CD4-positive, alpha-beta memory T cell (primary cell): ENCODE measurements at regions not wholly inside any gene's neighbourhood (a gene's known extent, or its start where the extent isn't known, plus 50 kb on each side); places are given as distances from the start of the nearest gene placed in this dataset.

Experiments
- CTCF ChIA-PET: fragments of 350-600 bp; sonication (Branson Sonifier 250); formaldehyde crosslinking; loops from one replicate; lab custom pipeline; 2021; ENCODE audit warnings: inconsistent platforms; ENCODE audit not compliant: partially characterized antibody; lab: Charles Lee
- POLR2A ChIA-PET: fragments of 350-600 bp; sonication (Branson Sonifier 250); formaldehyde crosslinking; loops from one replicate; lab custom pipeline; 2021; ENCODE audit not compliant: partially characterized antibody; lab: Charles Lee
- DNase-seq, 5 donors: peaks; one replicate each; pipeline versions ENCODE4 v3.0.0 to v3.0.0-alpha.2; 2020 to 2022; ENCODE audit warnings: mixed read lengths in 1 of 5
- H3K27ac ChIP-seq: one replicate; pipeline ENCODE4 v1.7.0; 2013; ENCODE audit warnings: low read depth, low read length
- H3K27me3 ChIP-seq: 2 replicates; pipeline ENCODE4 v1.7.0; 2013; ENCODE audit warnings: mild to moderate bottlenecking, low read length, moderate library complexity; ENCODE audit not compliant: insufficient read depth
- H3K36me3 ChIP-seq: 2 replicates; pipeline ENCODE4 v1.7.0; 2013; ENCODE audit warnings: mild to moderate bottlenecking, low read length, moderate library complexity; ENCODE audit not compliant: insufficient read depth
- H3K4me1 ChIP-seq: 2 replicates; pipeline ENCODE4 v1.7.0; 2013; ENCODE audit warnings: mild to moderate bottlenecking, low read length, moderate library complexity; ENCODE audit not compliant: insufficient read depth
- H3K4me3 ChIP-seq, 2 donors: one replicate each; pipeline ENCODE4 v1.7.0; 2013; ENCODE audit warnings: low read length in 2 of 2, mild to moderate bottlenecking in 1 of 2
- H3K9me3 ChIP-seq, 2 donors: one replicate each; pipeline ENCODE4 v1.7.0; 2013; ENCODE audit warnings: low read length in 2 of 2, control low read depth in 1 of 2; ENCODE audit not compliant: control insufficient read depth in 1 of 2
- H3K27ac Mint-ChIP-seq, 7 donors: one replicate each; pipeline ENCODE4 v1.8.0; 2020 to 2021; ENCODE audit warnings: mixed read lengths in 7 of 7, mild to moderate bottlenecking in 6 of 7, inconsistent platforms in 3 of 7, moderate library complexity in 3 of 7
- H3K27me3 Mint-ChIP-seq, 2 donors: one replicate each; pipeline ENCODE4 v1.8.0; 2020 to 2021; ENCODE audit warnings: mixed read lengths in 2 of 2
- H3K36me3 Mint-ChIP-seq, 2 donors: one replicate each; pipeline ENCODE4 v1.8.0; 2020 to 2021; ENCODE audit warnings: mixed read lengths in 2 of 2, inconsistent platforms in 1 of 2, mild to moderate bottlenecking in 1 of 2
- H3K4me1 Mint-ChIP-seq, 4 donors: one replicate each; pipeline ENCODE4 v1.8.0; 2020 to 2021; ENCODE audit warnings: mixed read lengths in 4 of 4, mild to moderate bottlenecking in 1 of 4
- H3K4me3 Mint-ChIP-seq, 8 donors: one replicate each; pipeline ENCODE4 v1.8.0; 2020 to 2021; ENCODE audit warnings: mixed read lengths in 8 of 8, mild to moderate bottlenecking in 7 of 8, moderate library complexity in 6 of 8, inconsistent platforms in 3 of 8
- H3K9me3 Mint-ChIP-seq, 8 donors: one replicate each; pipeline ENCODE4 v1.8.0; 2020 to 2021; ENCODE audit warnings: mixed read lengths in 8 of 8, mild to moderate bottlenecking in 5 of 8, inconsistent platforms in 3 of 8, moderate library complexity in 1 of 8
- intact Hi-C: fragments of 100-400 bp; cut with micrococcal nuclease; formaldehyde crosslinking; loops from one replicate; pipeline ENCODE4 v1.15.1; 2023

GRCh38 chr20:51094221-51094620, 71.3 kb upstream of the KCNG1 start:
- Mint-ChIP-seq H3K27me3 (peaks cover 32 to 40% of the 10 kb centered on the region in 2 donors), H3K9me3 (no peaks in the 10 kb centered on the region)
- H3K27ac ChIP-seq: no peak overlapping the region

DNA sequence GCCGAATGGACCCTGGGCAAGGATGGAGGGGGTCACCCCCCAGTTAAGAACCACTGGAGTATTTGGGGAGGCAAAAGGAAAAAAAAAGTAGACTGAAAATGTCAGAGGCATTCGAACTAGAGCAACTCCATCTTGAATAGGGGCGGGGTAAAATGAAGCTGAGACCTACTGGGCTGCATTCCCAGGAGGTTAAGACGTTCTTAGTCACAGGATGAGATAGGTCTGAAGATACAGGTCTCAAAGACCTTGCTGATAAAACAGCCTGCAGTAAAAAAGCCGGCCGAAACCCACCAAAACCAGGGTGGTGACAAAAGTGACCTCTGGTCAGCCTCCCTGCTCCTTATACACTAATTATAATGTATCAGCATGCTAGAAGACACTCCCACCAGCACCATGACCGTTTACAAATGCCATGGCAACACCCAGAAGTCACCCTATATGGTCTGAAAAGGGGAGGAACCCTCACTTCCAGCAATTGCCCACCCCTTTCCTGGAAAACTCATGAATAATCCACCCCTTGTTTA, 70.4 kb upstream of the KCNG1 start:
- no peak overlapping the region for H3K27ac ChIP-seq
- no peak for DNase-seq
- POLR2A ChIA-PET: no interaction called here
- peaks cover 25% of the 10 kb centered on the region for H3K27me3 ChIP-seq
- H3K27ac Mint-ChIP-seq: no peak overlapping the region
- no peaks in the 10 kb centered on the region for H3K36me3 ChIP-seq
- peaks cover 9% of the 10 kb centered on the region for H3K4me1 ChIP-seq
- H3K4me3 ChIP-seq: no peak overlapping the region
- CTCF ChIA-PET: no interaction called here
- intact Hi-C loops: no loop called here
- peaks cover 32 to 36% of the 10 kb centered on the region in 2 donors for H3K27me3 Mint-ChIP-seq
- H3K4me3 Mint-ChIP-seq: no peak overlapping the region
- H3K4me1 Mint-ChIP-seq: peaks cover 2 to 4% (median 3%) of the 10 kb centered on the region in 4 donors
- H3K36me3 Mint-ChIP-seq: no peaks in the 10 kb centered on the region
- no peaks in the 10 kb centered on the region for H3K9me3 Mint-ChIP-seq
- H3K9me3 ChIP-seq: no peaks in the 10 kb centered on the region

More at GRCh38 chr20:51094221-51094620, 71.3 kb upstream of the KCNG1 start:
- H3K4me1 Mint-ChIP-seq: peaks cover 2 to 4% (median 3%) of the 10 kb centered on the region in 4 donors
- intact Hi-C loops: no loop called here
- Histone ChIP-seq H3K9me3 (no peaks in the 10 kb centered on the region), H3K4me1 (peaks cover 9% of the 10 kb centered on the region), H3K36me3 (no peaks in the 10 kb centered on the region), H3K4me3 (no peak overlapping the region), H3K27me3 (peaks cover 25% of the 10 kb centered on the region)
- ChIA-PET CTCF (no interaction called here), POLR2A (no interaction called here)
- DNase-seq: no peak
- H3K4me3 Mint-ChIP-seq: no peak overlapping the region
- H3K27ac Mint-ChIP-seq: no peak overlapping the region
- H3K36me3 Mint-ChIP-seq: no peaks in the 10 kb centered on the region

- H3K4me3 Mint-ChIP-seq: no peak overlapping the region
These were observed 69.4 kb upstream of the KCNG1 start for GRCh38 chr20:51092338-51092737.

GRCh38 chr20:51091406-51092195, 68.7 kb upstream of the KCNG1 start:
- no peaks in the 10 kb centered on the region for H3K9me3 ChIP-seq
- ChIA-PET CTCF (no interaction called here), POLR2A (no interaction called here)

More at GRCh38 chr20:51092338-51092737, 69.4 kb upstream of the KCNG1 start:
- ChIA-PET POLR2A (no interaction called here), CTCF (no interaction called here)
- Histone ChIP-seq H3K36me3 (no peaks in the 10 kb centered on the region), H3K4me1 (peaks cover 9% of the 10 kb centered on the region), H3K27me3 (peaks cover 25% of the 10 kb centered on the region), H3K4me3 (no peak overlapping the region), H3K27ac (no peak overlapping the region), H3K9me3 (no peaks in the 10 kb centered on the region)
- peaks cover 34 to 38% of the 10 kb centered on the region in 2 donors for H3K27me3 Mint-ChIP-seq
- H3K27ac Mint-ChIP-seq: no peak overlapping the region
- intact Hi-C loops: no loop called here
- H3K4me1 Mint-ChIP-seq: peaks cover 2 to 4% (median 3%) of the 10 kb centered on the region in 4 donors
- H3K36me3 Mint-ChIP-seq: no peaks in the 10 kb centered on the region
- no peak for DNase-seq
- H3K9me3 Mint-ChIP-seq: no peaks in the 10 kb centered on the region

DNA sequence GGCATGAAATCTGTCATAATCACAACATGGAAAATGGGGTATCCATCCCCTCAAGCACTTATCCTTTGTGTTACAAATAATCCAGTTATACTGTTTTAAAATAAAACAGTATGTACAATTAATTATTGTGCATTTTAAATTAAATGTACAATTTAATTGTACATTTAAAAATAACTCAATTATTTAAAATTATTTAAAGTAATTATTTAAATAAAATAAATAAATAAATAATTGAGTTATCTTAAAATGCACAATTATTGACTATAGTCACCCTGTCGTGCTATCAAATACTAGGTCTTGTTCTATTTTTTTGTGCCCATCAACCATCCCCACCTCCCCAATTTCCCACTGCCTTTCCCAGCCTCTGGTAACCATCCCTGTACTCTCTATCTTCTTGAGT, 66.9 kb upstream of the KCNG1 start:
- peaks cover 25% of the 10 kb centered on the region for H3K27me3 ChIP-seq
- H3K4me3 Mint-ChIP-seq: no peak overlapping the region
- no peak for DNase-seq
- CTCF ChIA-PET: no interaction called here
- H3K9me3 ChIP-seq: no peaks in the 10 kb centered on the region
- no peaks in the 10 kb centered on the region for H3K36me3 Mint-ChIP-seq
- H3K4me1 Mint-ChIP-seq: peaks cover 2 to 4% (median 3%) of the 10 kb centered on the region in 4 donors
- H3K4me1 ChIP-seq: peaks cover 9% of the 10 kb centered on the region
- POLR2A ChIA-PET: no interaction called here
- H3K9me3 Mint-ChIP-seq: no peaks in the 10 kb centered on the region
- H3K4me3 ChIP-seq: no peak overlapping the region
- H3K27ac Mint-ChIP-seq: no peak overlapping the region
- intact Hi-C loops: no loop called here
- H3K27ac ChIP-seq: no peak overlapping the region
- peaks cover 32 to 43% of the 10 kb centered on the region in 2 donors for H3K27me3 Mint-ChIP-seq
- no peaks in the 10 kb centered on the region for H3K36me3 ChIP-seq

More at GRCh38 chr20:51091406-51092195, 68.7 kb upstream of the KCNG1 start:
- Histone ChIP-seq H3K27ac (no peak overlapping the region), H3K36me3 (no peaks in the 10 kb centered on the region), H3K27me3 (peaks cover 25% of the 10 kb centered on the region), H3K4me3 (no peak overlapping the region), H3K4me1 (peaks cover 9% of the 10 kb centered on the region)
- no peak overlapping the region for H3K4me3 Mint-ChIP-seq
- intact Hi-C loops: no loop called here
- no peak for DNase-seq
- H3K27ac Mint-ChIP-seq: no peak overlapping the region
- H3K27me3 Mint-ChIP-seq: peaks cover 36 to 40% of the 10 kb centered on the region in 2 donors
- H3K36me3 Mint-ChIP-seq: no peaks in the 10 kb centered on the region
- H3K9me3 Mint-ChIP-seq: no peaks in the 10 kb centered on the region
- H3K4me1 Mint-ChIP-seq: peaks cover 2 to 4% (median 3%) of the 10 kb centered on the region in 4 donors

- H3K27me3 ChIP-seq: peaks cover 25% of the 10 kb centered on the region
- no peak overlapping the region for H3K4me3 Mint-ChIP-seq
- H3K27ac Mint-ChIP-seq: no peak overlapping the region
- peaks cover 32 to 42% of the 10 kb centered on the region in 2 donors for H3K27me3 Mint-ChIP-seq
- H3K9me3 Mint-ChIP-seq: no peaks in the 10 kb centered on the region
- H3K27ac ChIP-seq: no peak overlapping the region
- ChIA-PET POLR2A (no interaction called here), CTCF (no interaction called here)
- H3K36me3 ChIP-seq: no peaks in the 10 kb centered on the region
- no peak for DNase-seq
- no peak overlapping the region for H3K4me3 ChIP-seq
- intact Hi-C loops: no loop called here
- H3K4me1 Mint-ChIP-seq: peaks cover 2 to 4% (median 3%) of the 10 kb centered on the region in 4 donors
- H3K4me1 ChIP-seq: peaks cover 9% of the 10 kb centered on the region
- no peaks in the 10 kb centered on the region for H3K9me3 ChIP-seq
- H3K36me3 Mint-ChIP-seq: no peaks in the 10 kb centered on the region
These were observed 66.4 kb upstream of the KCNG1 start for GRCh38 chr20:51089272-51089781.

GRCh38 chr20:51087266-51087665, 64.4 kb upstream of the KCNG1 start:
- peaks cover 28 to 47% of the 10 kb centered on the region in 2 donors for H3K27me3 Mint-ChIP-seq
- Histone ChIP-seq H3K4me1 (peaks cover 7% of the 10 kb centered on the region), H3K27me3 (peaks cover 17% of the 10 kb centered on the region), H3K4me3 (no peak overlapping the region), H3K36me3 (no peaks in the 10 kb centered on the region), H3K9me3 (no peaks in the 10 kb centered on the region), H3K27ac (no peak overlapping the region)
- DNase-seq: no peak
- no peaks in the 10 kb centered on the region for H3K36me3 Mint-ChIP-seq
- no peak overlapping the region for H3K27ac Mint-ChIP-seq
- H3K4me1 Mint-ChIP-seq: peaks cover 0 to 2% (median 0%) of the 10 kb centered on the region in 4 donors
- intact Hi-C loops: no loop called here
- POLR2A ChIA-PET: no interaction called here
- no peak overlapping the region for H3K4me3 Mint-ChIP-seq
- CTCF ChIA-PET: no interaction called here
- H3K9me3 Mint-ChIP-seq: no peaks in the 10 kb centered on the region
